Keratinocyte (primary cell): ENCODE measurements at regions not wholly inside any gene's neighbourhood (a gene's known extent, or its start where the extent isn't known, plus 50 kb on each side); places are given as distances from the start of the nearest gene placed in this dataset.
"Not testable (repeated sequence)": the region's sequence is repeated elsewhere in the genome, so short reads cannot be mapped to it uniquely, and the experiment has no call there.

Experiments
- DNase-seq: peaks from one replicate; pipeline ENCODE4 v3.0.0-alpha.2; 2011; ENCODE audit warnings: low read depth, missing footprints, low spot score
- FAIRE-seq: peaks from 2 replicates; lab custom pipeline; 2011; peaks lifted over from hg19 to GRCh38; lab: Jason Lieb, UNC
- H2AFZ ChIP-seq: 2 replicates; pipeline ENCODE4 v1.6.0; 2012; ENCODE audit warnings: low read length, control low read depth, inconsistent platforms; ENCODE audit not compliant: control insufficient read depth
- H3K27ac ChIP-seq: 2 replicates; pipeline ENCODE4 v1.5.1; 2011; ENCODE audit warnings: low read length; ENCODE audit not compliant: control insufficient read depth, insufficient read depth
- H3K27me3 ChIP-seq: 3 replicates; pipeline ENCODE4 v1.6.0; 2011; ENCODE audit warnings: low read length; ENCODE audit not compliant: control insufficient read depth, insufficient read depth; ENCODE audit errors: extremely low read depth
- H3K36me3 ChIP-seq, 2 experiments: 2 replicates in 1 of 2; 3 replicates in 1 of 2; pipeline ENCODE4 v1.5.1; 2011; ENCODE audit warnings: low read length in 2 of 2, mild to moderate bottlenecking in 1 of 2; ENCODE audit not compliant: control insufficient read depth in 2 of 2, insufficient read depth in 2 of 2; ENCODE audit errors: extremely low read depth in 1 of 2
- H3K4me1 ChIP-seq: 3 replicates; pipeline ENCODE4 v1.5.1; 2011; ENCODE audit warnings: low read length; ENCODE audit not compliant: control insufficient read depth, insufficient read depth; ENCODE audit errors: extremely low read depth
- H3K4me2 ChIP-seq: 3 replicates; pipeline ENCODE4 v1.6.0; 2011; ENCODE audit warnings: low read depth, low read length; ENCODE audit not compliant: control insufficient read depth, insufficient read depth; ENCODE audit errors: extremely low read depth
- H3K4me3 ChIP-seq, 3 experiments: fragments of 200-600 bp in 1 of 3; sonication (generic) in 1 of 3; 2 replicates in 2 of 3; 3 replicates in 1 of 3; pipeline ENCODE4 v1.5.1; 2011 to 2016; ENCODE audit warnings: low read length in 3 of 3, mild to moderate bottlenecking in 3 of 3, control low read depth in 2 of 3, inconsistent platforms in 1 of 3, low read depth in 1 of 3, mixed read lengths in 1 of 3, mixed run types in 1 of 3, moderate library complexity in 1 of 3; ENCODE audit not compliant: control insufficient read depth in 2 of 3, insufficient read depth in 2 of 3; ENCODE audit errors: extremely low read depth in 1 of 3
- H3K79me2 ChIP-seq: 2 replicates; pipeline ENCODE4 v1.6.0; 2012; ENCODE audit warnings: low read length; ENCODE audit not compliant: control insufficient read depth, insufficient read depth
- H3K9ac ChIP-seq: 3 replicates; pipeline ENCODE4 v1.6.0; 2011; ENCODE audit warnings: low read length; ENCODE audit not compliant: control insufficient read depth, insufficient read depth; ENCODE audit errors: extremely low read depth
- H3K9me1 ChIP-seq: 3 replicates; pipeline ENCODE4 v1.6.0; 2011; ENCODE audit warnings: low read length; ENCODE audit not compliant: control insufficient read depth, insufficient read depth; ENCODE audit errors: extremely low read depth
- H3K9me3 ChIP-seq: 2 replicates; pipeline ENCODE4 v1.5.1; 2012; ENCODE audit warnings: low read depth, low read length; ENCODE audit not compliant: control insufficient read depth
- H4K20me1 ChIP-seq: 3 replicates; pipeline ENCODE4 v1.6.0; 2011; ENCODE audit warnings: low read length; ENCODE audit not compliant: control insufficient read depth, insufficient read depth; ENCODE audit errors: extremely low read depth
- CTCF ChIP-seq, 3 experiments: IDR thresholded peaks in 1 of 3; conservative IDR thresholded peaks in 1 of 3; optimal IDR thresholded peaks in 1 of 3; 2 replicates in 2 of 3; 3 replicates in 1 of 3; pipeline versions ENCODE3 to v1.5.1; 2011; ENCODE audit warnings: low read length in 3 of 3, mild to moderate bottlenecking in 3 of 3, moderate library complexity in 2 of 3, control low read depth in 1 of 3, inconsistent platforms in 1 of 3; ENCODE audit not compliant: insufficient read depth in 2 of 3; ENCODE audit errors: extremely low read depth in 1 of 3
- EZH2 ChIP-seq: IDR thresholded peaks from one replicate; pipeline ENCODE4 v1.6.1; 2012; ENCODE audit warnings: inconsistent platforms, mild to moderate bottlenecking, low read length, moderate library complexity
- dilution Hi-C: fragments of 300-500 bp; cut with MboI; formaldehyde crosslinking; loops from one replicate; pipeline ENCODE4 v1.7.0; 2020; ENCODE audit warnings: low sequenced_read_pairs; ENCODE audit not compliant: extremely low pct_ligation_motif_present

- DNase-seq (no peak), FAIRE-seq (no peak)
- dilution Hi-C loops, result no loop called here
- no peak overlapping the region for H3K4me3 ChIP-seq
- peaks cover 4% of the 10 kb centered on the region for H3K9me3 ChIP-seq
- no peaks in the 10 kb centered on the region for H3K79me2 ChIP-seq
- H4K20me1 ChIP-seq, result no peaks in the 10 kb centered on the region
- no peak overlapping the region for H3K27ac ChIP-seq
- H3K4me2 ChIP-seq, result no peak overlapping the region
- H2AFZ ChIP-seq, result no peak overlapping the region
- no peak overlapping the region for H3K9ac ChIP-seq
- no peaks in the 10 kb centered on the region for H3K36me3 ChIP-seq
- TF ChIP-seq CTCF (optimal IDR thresholded peaks at IDR 0.05 in 1 of 3, IDR thresholded peaks at IDR 0.05 in 1 of 3, conservative IDR thresholded peaks at IDR 0.05 in 1 of 3; ENCODE audit: extremely low read depth in 1 of 3, insufficient read depth in 2 of 3, low read length in 3 of 3), result no peak
- TF ChIP-seq EZH2, result no peak
- H3K27me3 ChIP-seq, result peaks cover 4% of the 10 kb centered on the region
- H3K4me1 ChIP-seq, result no peaks in the 10 kb centered on the region
- H3K9me1 ChIP-seq, result no peaks in the 10 kb centered on the region
Observed at GRCh38 chr2:237240252-237240651, 154.6 kb downstream of the COPS8 start.

DNA sequence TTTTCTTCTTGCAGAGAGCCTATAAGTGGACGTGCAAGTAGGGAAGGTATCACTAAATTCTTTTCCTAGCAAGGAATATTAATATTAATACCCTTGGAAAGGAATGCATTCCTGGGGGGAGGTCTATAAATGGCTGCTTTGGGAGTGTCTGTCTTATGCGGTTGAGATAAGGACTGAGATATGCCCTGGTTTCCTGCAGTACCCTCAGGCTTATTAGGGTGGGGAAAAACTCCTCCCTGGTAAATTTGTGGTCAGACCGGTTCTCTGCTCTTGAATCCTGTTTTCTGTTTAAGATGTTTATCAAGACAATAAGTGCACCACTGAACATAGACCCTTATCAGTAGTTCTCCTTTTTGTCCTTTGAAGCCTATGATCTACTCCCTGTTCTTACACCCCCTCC is 155.2 kb downstream of the COPS8 start:
- H3K4me1 ChIP-seq, H3K9me1 ChIP-seq, DNase-seq, H3K4me2 ChIP-seq, FAIRE-seq, H3K4me3 ChIP-seq, H3K9ac ChIP-seq, H3K27ac ChIP-seq, H4K20me1 ChIP-seq, dilution Hi-C loops, H2AFZ ChIP-seq, H3K79me2 ChIP-seq, H3K36me3 ChIP-seq, H3K9me3 ChIP-seq, H3K27me3 ChIP-seq: not testable (repeated sequence)

- no peaks in the 10 kb centered on the region for H3K4me1 ChIP-seq
- H3K9me3 ChIP-seq, result peaks cover 4% of the 10 kb centered on the region
- no peak for TF ChIP-seq EZH2
- TF ChIP-seq CTCF (optimal IDR thresholded peaks at IDR 0.05 in 1 of 3, IDR thresholded peaks at IDR 0.05 in 1 of 3, conservative IDR thresholded peaks at IDR 0.05 in 1 of 3; ENCODE audit: extremely low read depth in 1 of 3, insufficient read depth in 2 of 3, low read length in 3 of 3), result no peak
- H3K27ac ChIP-seq, result no peak overlapping the region
- H3K36me3 ChIP-seq, result no peaks in the 10 kb centered on the region
- H3K4me2 ChIP-seq, result no peak overlapping the region
- no peaks in the 10 kb centered on the region for H4K20me1 ChIP-seq
- dilution Hi-C loops, result no loop called here
- no peak overlapping the region for H3K9ac ChIP-seq
- no peak overlapping the region for H2AFZ ChIP-seq
- DNase-seq, result no peak
- no peaks in the 10 kb centered on the region for H3K9me1 ChIP-seq
- no peak for FAIRE-seq
- H3K4me3 ChIP-seq, result no peak overlapping the region
- H3K79me2 ChIP-seq, result no peaks in the 10 kb centered on the region
- H3K27me3 ChIP-seq, result peaks cover 10% of the 10 kb centered on the region
Observed at GRCh38 chr2:237242091-237242536, 156.4 kb downstream of the COPS8 start.
